H1 (cell line): ENCODE measurements at regions not wholly inside any gene's neighbourhood (a gene's known extent, or its start where the extent isn't known, plus 50 kb on each side); places are given as distances from the start of the nearest gene placed in this dataset.

ENCODE experiments used
- CTCF ChIA-PET: fragments of 300-600 bp; sonication (Branson Sonifier 250); formaldehyde crosslinking; loops from one replicate; lab custom pipeline; 2021; ENCODE audit not compliant: partially characterized antibody; lab: Charles Lee
- POLR2A ChIA-PET: fragments of 300-600 bp; sonication (Branson Sonifier 250); formaldehyde crosslinking; loops from one replicate; lab custom pipeline; 2021; ENCODE audit warnings: inconsistent platforms; ENCODE audit not compliant: partially characterized antibody; lab: Charles Lee
- DNase-seq, 2 experiments: peaks; one replicate each; pipeline versions ENCODE4 v3.0.0 to v3.0.0-alpha.2; 2010 to 2022; ENCODE audit warnings: low spot score in 2 of 2, low read depth in 1 of 2, mixed read lengths in 1 of 2
- FAIRE-seq: peaks from 2 replicates; lab custom pipeline; 2011; peaks lifted over from hg19 to GRCh38; lab: Jason Lieb, UNC
- H2AFZ ChIP-seq: 2 replicates; pipeline ENCODE4 v1.8.1; 2012; ENCODE audit warnings: low read length, inconsistent platforms
- H2AK5ac ChIP-seq: 2 replicates; pipeline ENCODE4 v1.6.1; 2013; ENCODE audit warnings: low read depth, low read length
- H2BK120ac ChIP-seq: replicated peaks from 2 replicates; pipeline ENCODE3; 2013; ENCODE audit warnings: low read depth, low read length, inconsistent platforms
- H2BK12ac ChIP-seq: 2 replicates; pipeline ENCODE4 v1.6.1; 2013; ENCODE audit warnings: low read depth, low read length
- H2BK15ac ChIP-seq: 2 replicates; pipeline ENCODE4 v1.6.1; 2013; ENCODE audit warnings: low read length
- H2BK20ac ChIP-seq: 2 replicates; pipeline ENCODE4 v1.6.1; 2013; ENCODE audit warnings: low read length
- H2BK5ac ChIP-seq: 2 replicates; pipeline ENCODE4 v1.6.1; 2013; ENCODE audit warnings: low read depth, low read length
- H3K14ac ChIP-seq: 2 replicates; pipeline ENCODE4 v1.6.1; 2013; ENCODE audit warnings: inconsistent platforms; ENCODE audit not compliant: insufficient read length
- H3K18ac ChIP-seq: 2 replicates; pipeline ENCODE4 v1.6.1; 2013; ENCODE audit warnings: low read length; ENCODE audit errors: extremely low read depth
- H3K23ac ChIP-seq: 2 replicates; pipeline ENCODE4 v1.6.1; 2013; ENCODE audit warnings: inconsistent platforms; ENCODE audit not compliant: insufficient read length
- H3K23me2 ChIP-seq: 2 replicates; pipeline ENCODE4 v1.6.1; 2013; ENCODE audit warnings: low read depth, low read length
- H3K27ac ChIP-seq: 2 replicates; pipeline ENCODE4 v1.6.1; 2011; ENCODE audit warnings: low read depth, low read length, inconsistent platforms
- H3K27me3 ChIP-seq, 4 experiments: replicated peaks in 1 of 4; 1 replicate in 1 of 4; 2 replicates in 3 of 4; pipeline versions ENCODE4 v1.6.1 to v1.8.1; 2011 to 2013; ENCODE audit warnings: low read length in 3 of 4, mild to moderate bottlenecking in 3 of 4, inconsistent platforms in 2 of 4, mixed read lengths in 2 of 4, moderate library complexity in 1 of 4; ENCODE audit not compliant: control insufficient read depth in 3 of 4, insufficient read depth in 3 of 4; ENCODE audit errors: extremely low read depth in 1 of 4
- H3K36me3 ChIP-seq, 4 experiments: 2 replicates each; pipeline versions ENCODE4 v1.6.1 to v1.8.1; 2011 to 2013; ENCODE audit warnings: mild to moderate bottlenecking in 4 of 4, low read length in 3 of 4, moderate library complexity in 2 of 4, control low read depth in 1 of 4, inconsistent platforms in 1 of 4; ENCODE audit not compliant: insufficient read depth in 4 of 4, control insufficient read depth in 2 of 4
- H3K4ac ChIP-seq: replicated peaks from 2 replicates; pipeline ENCODE3; 2013; ENCODE audit warnings: low read length, low read depth, mixed read lengths, inconsistent platforms; ENCODE audit not compliant: insufficient read length
- H3K4me1 ChIP-seq, 4 experiments: replicated peaks in 1 of 4; 1 replicate in 1 of 4; 2 replicates in 3 of 4; pipeline versions ENCODE4 v1.6.1 to v1.8.1; 2011 to 2013; ENCODE audit warnings: low read length in 3 of 4, inconsistent platforms in 2 of 4, mixed read lengths in 1 of 4; ENCODE audit not compliant: insufficient read depth in 4 of 4, control insufficient read depth in 3 of 4
- H3K4me2 ChIP-seq, 2 experiments: 2 replicates each; pipeline versions ENCODE4 v1.6.1 to v1.8.1; 2011 to 2013; ENCODE audit warnings: low read depth in 2 of 2, low read length in 2 of 2, control low read depth in 1 of 2, inconsistent platforms in 1 of 2, mild to moderate bottlenecking in 1 of 2; ENCODE audit not compliant: insufficient read depth in 1 of 2
- H3K4me3 ChIP-seq, 4 experiments: fragments of 200-600, 300-600 bp in 1 of 4; sonication (generic), shearing (Covaris generic), sonication (Bioruptor Twin) in 1 of 4; 2 replicates each; pipeline versions ENCODE4 v1.5.1 to v1.8.1; 2011 to 2016; ENCODE audit warnings: low read length in 4 of 4, low read depth in 3 of 4, control low read depth in 2 of 4, inconsistent platforms in 2 of 4, mild to moderate bottlenecking in 2 of 4, mixed read lengths in 1 of 4, moderate library complexity in 1 of 4; ENCODE audit not compliant: insufficient read depth in 2 of 4; ENCODE audit errors: extremely low read depth in 1 of 4
- H3K56ac ChIP-seq: replicated peaks from 2 replicates; pipeline ENCODE3; 2013; ENCODE audit warnings: low read depth, mild to moderate bottlenecking, mixed read lengths, low read length, inconsistent platforms; ENCODE audit not compliant: insufficient read length
- H3K79me1 ChIP-seq: 2 replicates; pipeline ENCODE4 v1.6.1; 2013; ENCODE audit warnings: low read depth, low read length, control low read depth
- H3K79me2 ChIP-seq, 2 experiments: 2 replicates each; pipeline versions ENCODE4 v1.6.1 to v1.8.1; 2012 to 2013; ENCODE audit warnings: low read length in 2 of 2, mild to moderate bottlenecking in 2 of 2, inconsistent platforms in 1 of 2; ENCODE audit not compliant: insufficient read depth in 2 of 2, control insufficient read depth in 1 of 2
- H3K9ac ChIP-seq, 4 experiments: replicated peaks in 1 of 4; 1 replicate in 1 of 4; 2 replicates in 3 of 4; pipeline versions ENCODE4 v1.6.1 to v1.8.1; 2011 to 2013; ENCODE audit warnings: low read depth in 3 of 4, low read length in 3 of 4, control low read depth in 2 of 4, mild to moderate bottlenecking in 2 of 4, moderate library complexity in 2 of 4, inconsistent platforms in 1 of 4; ENCODE audit errors: extremely low read depth in 1 of 4
- H3K9me3 ChIP-seq, 2 experiments: 2 replicates each; pipeline versions ENCODE4 v1.6.1 to v1.8.1; 2012 to 2013; ENCODE audit warnings: mild to moderate bottlenecking in 2 of 2, moderate library complexity in 2 of 2, control low read depth in 1 of 2, inconsistent platforms in 1 of 2, low read depth in 1 of 2, low read length in 1 of 2, mixed read lengths in 1 of 2; ENCODE audit not compliant: insufficient read depth in 2 of 2
- H4K20me1 ChIP-seq, 2 experiments: replicated peaks in 1 of 2; 2 replicates each; pipeline versions ENCODE3 to v1.8.1; 2011 to 2013; ENCODE audit warnings: inconsistent platforms in 2 of 2, low read length in 2 of 2, mild to moderate bottlenecking in 1 of 2; ENCODE audit not compliant: insufficient read depth in 2 of 2, control insufficient read depth in 1 of 2
- H4K5ac ChIP-seq: 2 replicates; pipeline ENCODE4 v1.6.1; 2013; ENCODE audit warnings: low read length, low read depth, mixed read lengths, inconsistent platforms; ENCODE audit not compliant: insufficient read length
- H4K8ac ChIP-seq: 2 replicates; pipeline ENCODE4 v1.8.0; 2013; ENCODE audit warnings: mild to moderate bottlenecking, moderate library complexity, low read length, inconsistent platforms; ENCODE audit not compliant: insufficient read depth; ENCODE audit errors: extremely low read depth
- H4K91ac ChIP-seq: replicated peaks from 2 replicates; pipeline ENCODE3; 2013; ENCODE audit warnings: low read length, mixed read lengths, inconsistent platforms; ENCODE audit not compliant: insufficient read length
- KDM1A ChIP-seq: fragments of 200-600, 300-600 bp; sonication (generic); IDR thresholded peaks from 2 replicates; pipeline ENCODE4 v1.7.1; 2016; ENCODE audit warnings: mild to moderate bottlenecking, low read length, borderline replicate concordance
- PHF8 ChIP-seq: fragments of 200-600 bp; sonication (generic); conservative IDR thresholded peaks from 2 replicates; pipeline ENCODE4 v1.7.1; 2012; ENCODE audit warnings: low read depth, mild to moderate bottlenecking, inconsistent platforms, low read length, moderate library complexity
- RAD21 ChIP-seq, 2 experiments: IDR thresholded peaks in 1 of 2; conservative IDR thresholded peaks in 1 of 2; 2 replicates each; pipeline ENCODE4 v1.6.1; 2011; ENCODE audit warnings: low read depth in 2 of 2, low read length in 2 of 2, improper control_type of control experiment in 1 of 2, inconsistent platforms in 1 of 2, mild to moderate bottlenecking in 1 of 2, moderate library complexity in 1 of 2
- RFX5 ChIP-seq: IDR thresholded peaks from 2 replicates; pipeline ENCODE4 v1.6.1; 2011; ENCODE audit warnings: low read depth, low read length, improper control_type of control experiment, borderline replicate concordance
- ZNF274 ChIP-seq: IDR thresholded peaks from 2 replicates; pipeline ENCODE4 v1.7.0; 2012; ENCODE audit warnings: low read length, borderline replicate concordance; ENCODE audit errors: extremely low read depth
- WGBS, 2 experiments: shearing (Covaris generic) in 1 of 2; methylation state at CpG; one replicate each; pipeline versions ENCODE4 v1.1.6 to v1.1.7; 2013 to 2015; ENCODE audit warnings: low lambda C conversion rate in 2 of 2, mixed read lengths in 2 of 2, inconsistent platforms in 1 of 2, low coverage in 1 of 2, missing lambda C conversion rate in 1 of 2; ENCODE audit not compliant: insufficient replicate concordance in 2 of 2, insufficient coverage in 1 of 2, insufficient read length in 1 of 2; ENCODE audit errors: extremely low coverage in 1 of 2, missing lambda C conversion rate in 1 of 2; 5-methylcytosine and 5-hydroxymethylcytosine counted together

DNA sequence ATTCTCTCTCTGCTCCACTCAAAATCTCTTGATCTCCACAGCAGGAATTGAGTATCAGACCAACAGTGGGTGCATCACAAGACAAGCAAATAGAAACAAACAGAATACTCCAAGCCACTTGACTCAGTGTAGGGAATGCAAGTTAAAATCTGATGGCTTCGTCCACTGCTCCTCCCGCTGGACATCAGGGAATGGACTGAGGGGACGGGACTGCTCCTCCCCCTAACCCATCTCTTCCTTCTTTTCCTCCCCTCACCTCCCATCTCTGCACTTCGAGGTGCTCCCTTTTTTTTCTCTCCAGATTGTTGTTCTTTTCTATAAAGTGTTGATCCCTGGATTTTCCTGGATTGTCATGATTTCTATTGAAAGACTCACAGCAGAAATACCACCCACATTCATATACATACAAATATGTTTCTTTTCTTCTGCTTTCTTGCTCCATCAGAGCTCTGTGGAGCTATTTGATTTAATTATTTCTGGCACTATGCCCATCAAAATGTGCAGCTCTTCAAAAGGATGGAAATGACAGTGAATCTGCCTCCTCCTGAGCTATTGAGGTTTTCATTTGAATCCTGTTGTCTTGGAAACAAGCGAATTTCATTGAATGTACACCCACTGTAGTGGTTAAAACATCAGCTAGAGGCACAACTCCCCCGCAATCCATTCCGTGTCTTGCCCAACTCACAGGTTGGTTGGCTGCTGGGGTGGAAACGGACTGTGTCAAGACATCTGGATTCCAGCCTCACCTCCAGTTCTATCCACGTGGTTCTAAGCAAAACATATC lies 199.7 kb downstream of the SPTSSA start:
- TF ChIP-seq ZNF274: no peak
- no peak for TF ChIP-seq RFX5
- no peak for TF ChIP-seq KDM1A
- no peak for TF ChIP-seq RAD21 (IDR thresholded peaks at IDR 0.05 in 1 of 2, conservative IDR thresholded peaks at IDR 0.05 in 1 of 2; ENCODE audit: low read depth in 2 of 2, low read length in 2 of 2)
- no peak for TF ChIP-seq PHF8
- Histone ChIP-seq H3K56ac (no peak overlapping the region), H4K20me1 (no peaks in the 10 kb centered on the region), H3K79me1 (no peaks in the 10 kb centered on the region), H3K4me1 (no peaks in the 10 kb centered on the region), H2AK5ac (no peak overlapping the region), H2BK120ac (no peak overlapping the region), H3K79me2 (no peaks in the 10 kb centered on the region), H3K9ac (no peak overlapping the region), H2BK5ac (no peak overlapping the region), H2AFZ (no peak overlapping the region), H3K23me2 (no peaks in the 10 kb centered on the region), H2BK20ac (no peak overlapping the region), H3K27me3 (no peaks in the 10 kb centered on the region), H4K8ac (no peak overlapping the region; the same call in 1 of the 2 replicates), H3K14ac (no peak overlapping the region), H3K9me3 (no peaks in the 10 kb centered on the region), H2BK15ac (no peak overlapping the region), H4K91ac (no peak overlapping the region), H2BK12ac (no peak overlapping the region), H3K27ac (no peak overlapping the region), H3K4me2 (no peak overlapping the region), H3K23ac (no peak overlapping the region), H3K36me3 (no peaks in the 10 kb centered on the region), H3K4ac (no peak overlapping the region), H3K4me3 (no peak overlapping the region), H3K18ac (no peak overlapping the region), H4K5ac (no peak overlapping the region)
- FAIRE-seq (peak; percentile 62), DNase-seq (no peak)
- POLR2A ChIA-PET: no interaction called here
- CTCF ChIA-PET: interaction anchor here (0.6 to 1.0 kb wide), 2 partner anchors 443 to 470 kb away, joined by 3 read pairs; no protein-coding TSS in a partner anchor
- WGBS, 2 experiments: 81% methylated on average over 9 of the region's 9 CpGs; no CpG with 5 or more reads in 1 of the 2 experiments
